Lower leg skin (tissue), 3 donors: ENCODE measurements at regions not wholly inside any gene's neighbourhood (a gene's known extent, or its start where the extent isn't known, plus 50 kb on each side); places are given as distances from the start of the nearest gene placed in this dataset.

Source experiments
- POLR2A ChIP-seq, 2 donors: fragments of 450-650 bp; IDR thresholded peaks; one replicate each; pipeline ENCODE4 v1.6.1; 2016 to 2017; ENCODE audit warnings: antibody characterized with exemption in 2 of 2, mild to moderate bottlenecking in 1 of 2, moderate library complexity in 1 of 2
- TF ChIP-seq, protein P1 (sequence below), 3 donors: fragments of 450-650 bp; IDR thresholded peaks; one replicate each; pipeline ENCODE4 v1.5.1; 2016; ENCODE audit warnings: antibody characterized with exemption in 3 of 3, mild to moderate bottlenecking in 3 of 3, moderate library complexity in 2 of 3

DNA sequence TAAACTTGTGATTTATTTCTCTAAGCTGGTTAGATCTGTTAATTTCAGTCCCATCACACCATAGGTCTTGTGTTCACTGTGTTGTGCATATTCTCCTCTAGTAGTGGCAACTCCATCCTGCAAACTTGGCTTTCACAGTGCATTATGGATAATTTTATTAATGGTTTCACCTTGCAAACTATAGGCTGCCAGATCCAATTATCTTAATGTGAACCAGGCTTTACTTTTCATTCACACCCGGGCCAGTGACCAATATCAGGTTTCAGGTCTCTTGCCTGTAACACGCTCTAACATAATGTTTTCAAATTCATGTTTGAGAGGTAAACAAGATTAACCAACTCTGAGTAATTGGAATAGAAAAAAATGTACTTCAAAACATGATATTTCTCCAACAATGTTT is 1293.0 kb downstream of the REEP3 start:
- TF ChIP-seq, protein P1, sequence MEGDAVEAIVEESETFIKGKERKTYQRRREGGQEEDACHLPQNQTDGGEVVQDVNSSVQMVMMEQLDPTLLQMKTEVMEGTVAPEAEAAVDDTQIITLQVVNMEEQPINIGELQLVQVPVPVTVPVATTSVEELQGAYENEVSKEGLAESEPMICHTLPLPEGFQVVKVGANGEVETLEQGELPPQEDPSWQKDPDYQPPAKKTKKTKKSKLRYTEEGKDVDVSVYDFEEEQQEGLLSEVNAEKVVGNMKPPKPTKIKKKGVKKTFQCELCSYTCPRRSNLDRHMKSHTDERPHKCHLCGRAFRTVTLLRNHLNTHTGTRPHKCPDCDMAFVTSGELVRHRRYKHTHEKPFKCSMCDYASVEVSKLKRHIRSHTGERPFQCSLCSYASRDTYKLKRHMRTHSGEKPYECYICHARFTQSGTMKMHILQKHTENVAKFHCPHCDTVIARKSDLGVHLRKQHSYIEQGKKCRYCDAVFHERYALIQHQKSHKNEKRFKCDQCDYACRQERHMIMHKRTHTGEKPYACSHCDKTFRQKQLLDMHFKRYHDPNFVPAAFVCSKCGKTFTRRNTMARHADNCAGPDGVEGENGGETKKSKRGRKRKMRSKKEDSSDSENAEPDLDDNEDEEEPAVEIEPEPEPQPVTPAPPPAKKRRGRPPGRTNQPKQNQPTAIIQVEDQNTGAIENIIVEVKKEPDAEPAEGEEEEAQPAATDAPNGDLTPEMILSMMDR (IDR thresholded peaks at IDR 0.05): no peak
- TF ChIP-seq POLR2A (IDR thresholded peaks at IDR 0.05): no peak
